HL-60 (cell line): ENCODE measurements at regions not wholly inside any gene's neighbourhood (a gene's known extent, or its start where the extent isn't known, plus 50 kb on each side); places are given as distances from the start of the nearest gene placed in this dataset.

Source experiments
- DNase-seq, 2 experiments: peaks; one replicate each; pipeline ENCODE4 v3.0.0-alpha.2; 2010 to 2020; ENCODE audit warnings: low read depth in 1 of 2, low spot score in 1 of 2
- H3K27ac ChIP-seq: fragments of 250-450 bp; sonication (Bioruptor Pico); replicated peaks from 2 replicates; pipeline ENCODE4 v1.5.1; 2020; ENCODE audit warnings: mild to moderate bottlenecking, moderate library complexity
- H3K27me3 ChIP-seq: fragments of 250-450 bp; sonication (Bioruptor Pico); 2 replicates; pipeline ENCODE4 v1.5.1; 2021; ENCODE audit warnings: mild to moderate bottlenecking, moderate library complexity; ENCODE audit not compliant: insufficient read depth, poor library complexity, severe bottlenecking
- H3K4me3 ChIP-seq: replicated peaks from 2 replicates; pipeline ENCODE4 v1.5.1; 2011; ENCODE audit warnings: mild to moderate bottlenecking, control low read depth, low read length; ENCODE audit not compliant: insufficient read depth
- GABPA ChIP-seq: IDR thresholded peaks from 2 replicates; pipeline ENCODE4 v1.6.1; 2012; ENCODE audit warnings: low read depth
- POLR2AphosphoS5 ChIP-seq: IDR thresholded peaks from 2 replicates; pipeline ENCODE4 v1.6.1; 2012; ENCODE audit warnings: low read depth
- SPI1 ChIP-seq: IDR thresholded peaks from 2 replicates; pipeline ENCODE4 v1.6.1; 2012; ENCODE audit warnings: low read depth, mild to moderate bottlenecking, borderline replicate concordance
- TF ChIP-seq, protein P1 (sequence below): IDR thresholded peaks from one replicate; pipeline ENCODE4 v1.5.1; 2011; ENCODE audit warnings: low read length, control low read depth, inconsistent platforms; ENCODE audit not compliant: insufficient read depth
- TF ChIP-seq, protein P2 (sequence below): IDR thresholded peaks from 2 replicates; pipeline ENCODE4 v1.6.1; 2012; ENCODE audit warnings: low read depth; ENCODE audit not compliant: insufficient replicate concordance

DNA sequence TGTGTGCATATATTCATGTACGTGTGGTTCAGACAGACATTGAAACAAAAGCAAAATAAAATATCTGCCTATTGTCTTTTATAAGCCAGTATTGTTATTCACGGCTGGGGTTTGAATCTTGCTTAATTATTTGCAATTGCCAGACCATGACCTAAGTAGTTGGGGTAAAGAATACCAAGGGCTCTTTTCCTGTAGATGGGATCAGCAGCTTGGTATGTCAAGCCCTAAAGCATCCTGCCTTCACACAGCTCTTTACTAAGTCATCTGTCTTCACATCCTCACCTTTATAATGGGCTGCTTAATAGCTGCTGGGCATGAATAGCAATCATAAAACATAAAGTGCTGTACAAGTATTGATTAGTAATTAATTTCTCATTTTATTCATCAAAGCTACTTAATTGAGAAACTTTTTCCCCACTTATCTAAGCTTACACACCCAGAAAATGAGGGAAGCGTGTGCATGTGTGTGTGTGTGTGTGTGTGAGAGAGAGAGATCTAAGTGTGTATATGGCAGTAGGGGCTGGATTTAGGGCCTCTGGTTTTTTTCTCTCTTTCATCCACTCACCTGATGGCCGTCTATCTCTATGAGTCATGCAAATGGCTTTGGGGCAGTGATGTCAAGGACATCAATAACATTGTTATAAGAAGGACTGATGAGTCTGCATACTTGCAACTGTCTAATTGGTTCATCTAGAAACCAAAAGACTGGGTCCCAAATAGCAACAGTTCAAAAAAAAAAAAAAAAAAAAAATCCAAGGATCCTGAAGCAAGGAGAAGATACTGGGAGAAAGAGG, 244.1 kb upstream of the TNP1 start:
- H3K27ac ChIP-seq, result no peak overlapping the region
- H3K4me3 ChIP-seq, result no peak overlapping the region

DNA sequence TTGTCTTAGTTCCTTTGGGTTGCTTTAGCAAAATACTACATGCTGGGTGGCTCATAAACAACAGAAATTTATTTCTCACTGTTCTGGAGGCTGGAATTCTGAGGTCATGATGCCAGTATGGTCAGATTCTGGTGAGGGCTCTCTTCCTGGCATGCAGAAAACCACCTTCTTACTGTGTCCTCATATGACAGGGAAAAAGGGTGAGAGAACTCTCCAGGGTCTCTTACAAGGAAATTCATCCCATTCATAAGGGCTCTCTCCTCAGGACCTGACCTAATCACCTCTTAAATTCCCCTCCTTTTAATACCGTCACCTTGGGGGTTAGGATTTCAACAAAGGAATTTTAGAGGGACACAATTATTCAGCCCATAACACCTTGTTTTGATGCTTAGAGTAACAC, 243.1 kb upstream of the TNP1 start:
- H3K4me3 ChIP-seq, result no peak overlapping the region
- H3K27ac ChIP-seq, result no peak overlapping the region
- no peak for DNase-seq
- no peaks in the 10 kb centered on the region for H3K27me3 ChIP-seq
- no peak for TF ChIP-seq SPI1
- TF ChIP-seq, protein P1, sequence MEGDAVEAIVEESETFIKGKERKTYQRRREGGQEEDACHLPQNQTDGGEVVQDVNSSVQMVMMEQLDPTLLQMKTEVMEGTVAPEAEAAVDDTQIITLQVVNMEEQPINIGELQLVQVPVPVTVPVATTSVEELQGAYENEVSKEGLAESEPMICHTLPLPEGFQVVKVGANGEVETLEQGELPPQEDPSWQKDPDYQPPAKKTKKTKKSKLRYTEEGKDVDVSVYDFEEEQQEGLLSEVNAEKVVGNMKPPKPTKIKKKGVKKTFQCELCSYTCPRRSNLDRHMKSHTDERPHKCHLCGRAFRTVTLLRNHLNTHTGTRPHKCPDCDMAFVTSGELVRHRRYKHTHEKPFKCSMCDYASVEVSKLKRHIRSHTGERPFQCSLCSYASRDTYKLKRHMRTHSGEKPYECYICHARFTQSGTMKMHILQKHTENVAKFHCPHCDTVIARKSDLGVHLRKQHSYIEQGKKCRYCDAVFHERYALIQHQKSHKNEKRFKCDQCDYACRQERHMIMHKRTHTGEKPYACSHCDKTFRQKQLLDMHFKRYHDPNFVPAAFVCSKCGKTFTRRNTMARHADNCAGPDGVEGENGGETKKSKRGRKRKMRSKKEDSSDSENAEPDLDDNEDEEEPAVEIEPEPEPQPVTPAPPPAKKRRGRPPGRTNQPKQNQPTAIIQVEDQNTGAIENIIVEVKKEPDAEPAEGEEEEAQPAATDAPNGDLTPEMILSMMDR, result no peak
- TF ChIP-seq, protein P2, sequence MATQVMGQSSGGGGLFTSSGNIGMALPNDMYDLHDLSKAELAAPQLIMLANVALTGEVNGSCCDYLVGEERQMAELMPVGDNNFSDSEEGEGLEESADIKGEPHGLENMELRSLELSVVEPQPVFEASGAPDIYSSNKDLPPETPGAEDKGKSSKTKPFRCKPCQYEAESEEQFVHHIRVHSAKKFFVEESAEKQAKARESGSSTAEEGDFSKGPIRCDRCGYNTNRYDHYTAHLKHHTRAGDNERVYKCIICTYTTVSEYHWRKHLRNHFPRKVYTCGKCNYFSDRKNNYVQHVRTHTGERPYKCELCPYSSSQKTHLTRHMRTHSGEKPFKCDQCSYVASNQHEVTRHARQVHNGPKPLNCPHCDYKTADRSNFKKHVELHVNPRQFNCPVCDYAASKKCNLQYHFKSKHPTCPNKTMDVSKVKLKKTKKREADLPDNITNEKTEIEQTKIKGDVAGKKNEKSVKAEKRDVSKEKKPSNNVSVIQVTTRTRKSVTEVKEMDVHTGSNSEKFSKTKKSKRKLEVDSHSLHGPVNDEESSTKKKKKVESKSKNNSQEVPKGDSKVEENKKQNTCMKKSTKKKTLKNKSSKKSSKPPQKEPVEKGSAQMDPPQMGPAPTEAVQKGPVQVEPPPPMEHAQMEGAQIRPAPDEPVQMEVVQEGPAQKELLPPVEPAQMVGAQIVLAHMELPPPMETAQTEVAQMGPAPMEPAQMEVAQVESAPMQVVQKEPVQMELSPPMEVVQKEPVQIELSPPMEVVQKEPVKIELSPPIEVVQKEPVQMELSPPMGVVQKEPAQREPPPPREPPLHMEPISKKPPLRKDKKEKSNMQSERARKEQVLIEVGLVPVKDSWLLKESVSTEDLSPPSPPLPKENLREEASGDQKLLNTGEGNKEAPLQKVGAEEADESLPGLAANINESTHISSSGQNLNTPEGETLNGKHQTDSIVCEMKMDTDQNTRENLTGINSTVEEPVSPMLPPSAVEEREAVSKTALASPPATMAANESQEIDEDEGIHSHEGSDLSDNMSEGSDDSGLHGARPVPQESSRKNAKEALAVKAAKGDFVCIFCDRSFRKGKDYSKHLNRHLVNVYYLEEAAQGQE, result no peak
- TF ChIP-seq POLR2AphosphoS5, result no peak
- TF ChIP-seq GABPA, result no peak

More for the DNA sequence above, 244.1 kb upstream of the TNP1 start:
- no peak for TF ChIP-seq GABPA
- TF ChIP-seq, protein P2, result no peak
- no peak for TF ChIP-seq SPI1
- no peak for TF ChIP-seq POLR2AphosphoS5
- TF ChIP-seq, protein P1, result no peak
- no peak for DNase-seq
- H3K27me3 ChIP-seq, result no peaks in the 10 kb centered on the region

DNA sequence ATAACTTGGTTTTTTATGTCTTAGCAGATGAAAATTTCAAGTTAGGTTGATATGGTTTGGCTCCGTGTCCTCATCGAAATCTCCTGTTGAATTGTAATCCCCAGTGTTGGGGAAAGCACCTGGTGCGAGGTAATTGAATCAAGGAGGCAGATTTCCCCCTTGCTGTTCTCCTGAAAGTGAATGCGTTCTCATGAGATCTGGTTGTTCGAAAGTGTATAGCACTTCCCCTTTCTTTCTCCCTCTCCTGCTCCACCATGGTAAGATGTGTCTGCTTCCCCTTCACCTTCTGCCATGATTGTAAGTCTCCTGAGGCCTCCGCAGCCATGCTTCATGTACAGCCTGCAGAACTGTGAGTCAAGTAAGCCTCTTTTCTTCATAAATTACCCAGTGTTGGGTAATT, 242.1 kb upstream of the TNP1 start:
- Histone ChIP-seq H3K4me3 (no peak overlapping the region), H3K27ac (no peak overlapping the region), H3K27me3 (no peaks in the 10 kb centered on the region)
- peak in 1 of 2 experiments; percentile 4 for DNase-seq
- no peak for TF ChIP-seq GABPA
- TF ChIP-seq, protein P1, result no peak
- TF ChIP-seq, protein P2, result no peak
- peak; percentile 92 for TF ChIP-seq SPI1
- no peak for TF ChIP-seq POLR2AphosphoS5
